T47D (cell line): ENCODE measurements at regions not wholly inside any gene's neighbourhood (a gene's known extent, or its start where the extent isn't known, plus 50 kb on each side); places are given as distances from the start of the nearest gene placed in this dataset.
A peak's percentile ranks its signal among the peaks of the same experiment; 100 is the strongest.

Experiments used
- DNase-seq, 2 experiments: peaks; one replicate each; pipeline versions ENCODE4 v3.0.0 to v3.0.0-alpha.2; 2011 to 2012; ENCODE audit warnings: low read depth in 1 of 2, low spot score in 1 of 2
- JUND ChIP-seq: IDR thresholded peaks from 2 replicates; pipeline ENCODE4 v1.6.1; 2012; ENCODE audit warnings: low read depth
- in situ Hi-C: cut with HindIII; loops from 2 replicates; pipeline ENCODE4 v1.10.0; 2016; ENCODE audit warnings: low sequenced_read_pairs, low pct_unique_long_range_greater_than_20kb

- no peak for DNase-seq
- TF ChIP-seq JUND, result no peak
- in situ Hi-C loops, result no loop called here
Observed at GRCh38 chr5:148708854-148709253, 54.5 kb upstream of the HTR4 start.

DNA sequence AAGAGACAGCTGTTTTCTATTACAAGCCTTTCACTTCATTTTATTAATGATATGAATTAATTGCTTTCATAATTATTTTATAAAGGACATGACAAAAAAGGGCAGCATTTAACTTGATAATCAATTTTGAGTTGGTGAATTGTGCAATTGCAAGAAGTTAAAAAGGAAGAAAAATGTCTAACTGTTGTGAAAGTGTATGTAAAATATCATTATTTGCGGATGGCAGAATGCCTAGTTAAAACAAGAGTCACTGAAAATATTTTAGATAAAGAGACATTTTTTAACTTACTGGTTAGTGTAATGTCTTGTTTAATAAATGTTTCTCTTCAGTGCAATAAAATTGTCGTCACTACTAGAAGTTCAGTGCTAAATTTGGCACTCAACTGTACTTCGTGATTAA is 57.6 kb upstream of the HTR4 start:
- in situ Hi-C loops, result no loop called here
- TF ChIP-seq JUND, result no peak
- DNase-seq, result no peak

GRCh38 chr5:148713735-148714508 is 59.6 kb upstream of the HTR4 start:
- in situ Hi-C loops, result no loop called here
- TF ChIP-seq JUND, result no peak
- no peak for DNase-seq

DNA sequence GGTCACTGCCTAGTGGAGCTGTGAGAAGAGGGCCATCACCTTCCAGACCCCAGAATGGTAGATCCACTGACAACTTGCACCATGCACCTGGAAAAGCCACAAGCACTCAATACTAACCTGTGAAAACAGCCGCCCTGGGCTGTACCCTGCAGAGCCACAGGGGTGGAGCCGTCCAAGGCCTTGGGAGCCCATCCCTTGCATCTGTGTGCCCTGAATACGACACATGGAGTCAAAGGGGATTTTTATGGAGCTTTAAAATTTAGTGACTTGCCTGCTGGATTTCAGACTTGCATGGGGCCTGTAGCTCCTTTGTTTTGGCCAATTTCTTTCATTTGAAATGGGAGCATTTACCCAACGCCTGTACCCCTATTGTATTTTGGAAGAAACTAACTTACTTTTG is 62.4 kb upstream of the HTR4 start:
- no peak for DNase-seq
- no peak for TF ChIP-seq JUND
- in situ Hi-C loops, result no loop called here

- no peak for DNase-seq
- in situ Hi-C loops, result no loop called here
- TF ChIP-seq JUND, result no peak
Observed at GRCh38 chr5:148717668-148718067, 63.3 kb upstream of the HTR4 start.

DNA sequence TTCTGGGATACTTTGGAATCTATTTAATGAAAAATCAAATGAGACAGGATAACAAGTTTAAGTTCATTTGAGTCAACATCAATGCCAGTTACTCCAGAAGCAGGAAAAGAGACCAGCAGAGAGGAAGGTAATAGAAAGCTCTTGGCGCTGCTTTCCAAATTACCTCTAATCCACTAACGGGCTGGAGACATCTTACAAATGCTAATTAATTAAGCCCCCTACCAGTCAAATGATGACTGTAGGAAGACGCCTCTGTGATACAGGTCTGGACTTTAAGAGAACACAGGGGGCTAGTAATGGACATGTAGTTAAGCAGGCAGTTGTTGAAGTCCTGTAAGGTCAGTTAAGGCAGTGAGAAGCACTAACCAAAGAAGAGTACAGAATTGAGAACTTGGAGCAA is 65.3 kb upstream of the HTR4 start:
- in situ Hi-C loops, result no loop called here
- DNase-seq, result no peak
- TF ChIP-seq JUND, result no peak

DNA sequence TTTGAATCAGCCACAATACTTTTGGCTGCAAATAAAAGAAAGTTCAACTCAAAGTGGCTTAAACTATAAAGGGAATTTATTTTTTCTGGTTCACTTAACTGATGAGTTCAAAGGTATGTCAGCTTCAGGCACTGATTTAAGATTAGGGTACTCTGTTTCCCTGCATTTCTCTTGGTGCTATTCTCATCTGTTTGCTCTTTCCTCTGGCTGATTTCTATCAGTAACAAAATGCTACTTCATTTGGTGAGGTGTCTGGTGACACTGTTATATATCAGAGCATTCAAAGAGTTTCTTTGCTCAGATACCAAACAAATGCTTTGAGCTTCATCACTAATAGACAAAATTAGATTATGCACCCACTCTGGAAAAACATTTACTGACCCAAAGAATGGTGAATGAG is 65.9 kb upstream of the HTR4 start:
- no peak for TF ChIP-seq JUND
- DNase-seq, result peak in 1 of 2 experiments; percentile 28
- in situ Hi-C loops, result no loop called here

- in situ Hi-C loops, result no loop called here
- TF ChIP-seq JUND, result no peak
Observed at GRCh38 chr5:148723143-148723542, 68.8 kb upstream of the HTR4 start.

GRCh38 chr5:148725675-148726074 is 71.3 kb upstream of the HTR4 start:
- TF ChIP-seq JUND, result no peak
- in situ Hi-C loops, result no loop called here
- no peak for DNase-seq

More at GRCh38 chr5:148723143-148723542, 68.8 kb upstream of the HTR4 start:
- DNase-seq, result no peak

DNA sequence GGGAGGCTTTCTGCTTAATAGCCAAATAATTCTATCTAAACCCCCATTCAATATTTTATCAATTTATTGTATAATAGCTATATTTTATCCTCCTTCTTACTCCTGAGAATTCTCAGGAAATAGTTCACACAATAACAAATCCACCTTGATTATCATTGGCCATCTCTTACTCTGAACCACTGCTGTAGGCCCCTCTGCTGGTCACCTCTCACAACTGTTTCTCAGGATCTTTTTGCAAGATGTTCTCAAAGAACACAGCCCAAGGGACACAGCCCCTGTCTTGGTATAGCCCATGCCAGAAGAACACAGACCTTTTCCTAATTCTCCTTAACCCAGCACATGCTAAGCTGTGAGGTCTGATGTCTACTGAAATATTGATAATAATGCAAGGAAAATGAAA is 74.9 kb upstream of the HTR4 start:
- peak in 1 of 2 experiments; percentile 55 for DNase-seq
- in situ Hi-C loops, result no loop called here
- no peak for TF ChIP-seq JUND

DNA sequence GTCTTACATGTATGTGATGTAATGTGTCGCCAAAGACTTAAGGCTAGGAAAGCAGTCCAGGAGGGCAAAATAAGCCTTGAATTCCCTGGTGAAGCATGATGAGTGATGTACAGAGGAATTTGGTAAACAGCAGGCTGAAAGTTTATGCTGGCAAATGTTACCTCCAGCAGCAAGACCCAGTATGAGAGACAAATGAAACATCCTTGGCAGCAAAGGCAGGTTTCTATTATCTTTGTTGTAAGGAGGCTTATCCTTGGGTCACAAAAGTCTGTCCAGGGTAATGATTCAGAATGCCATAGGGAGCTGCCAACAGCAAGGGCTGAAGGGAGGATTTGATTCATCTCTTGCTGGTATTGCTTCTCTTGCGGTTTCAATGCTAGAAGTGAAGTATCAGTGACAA is 75.9 kb upstream of the HTR4 start:
- no peak for DNase-seq
- in situ Hi-C loops, result no loop called here
- no peak for TF ChIP-seq JUND

DNA sequence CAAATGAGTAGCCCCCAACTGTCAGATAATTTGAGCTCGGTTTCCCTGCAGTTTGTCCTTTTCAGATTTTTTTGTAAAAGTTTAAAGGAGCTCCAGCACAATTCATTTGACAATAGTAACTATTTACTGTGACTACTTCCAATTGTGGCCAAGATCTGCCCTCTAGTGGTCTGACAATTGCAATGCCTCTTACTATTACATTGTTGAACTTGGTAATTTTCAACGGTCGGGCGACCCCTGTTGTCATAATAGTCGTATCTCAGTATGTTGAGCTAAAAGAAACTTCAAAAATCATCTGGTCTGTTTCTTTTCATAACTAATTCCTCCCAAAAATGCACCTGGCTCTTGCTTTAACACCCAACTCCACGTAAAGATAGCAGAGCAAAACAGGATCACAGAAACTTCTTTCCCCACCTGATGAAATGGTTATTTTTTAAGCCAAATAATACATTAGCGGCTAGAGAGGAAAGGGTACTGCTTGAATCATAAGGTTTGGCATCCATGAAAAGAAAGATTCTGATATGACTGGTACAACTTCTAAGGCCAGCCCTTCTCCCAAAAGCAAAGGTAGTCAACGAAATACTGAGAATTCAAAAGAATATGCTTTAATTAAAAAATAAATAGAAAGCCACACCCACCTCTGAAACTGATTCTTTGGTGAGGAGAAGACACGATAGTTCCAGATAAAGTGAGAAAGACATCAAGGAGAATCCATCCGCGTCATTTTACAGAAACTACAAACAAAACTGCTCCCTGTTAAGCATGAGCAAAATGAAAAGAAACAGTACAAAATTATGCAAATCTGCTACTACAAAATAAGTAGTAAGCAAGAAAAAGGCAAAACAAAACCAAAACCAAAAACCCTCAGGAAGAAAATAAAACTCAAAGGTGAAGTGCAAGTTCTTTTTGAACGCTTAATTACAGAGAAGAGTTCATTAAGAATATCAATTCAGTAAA is 76.9 kb upstream of the HTR4 start:
- in situ Hi-C loops, result no loop called here
- TF ChIP-seq JUND, result no peak
- DNase-seq, result peak; percentile 30 to 91

- DNase-seq, result no peak
- in situ Hi-C loops, result no loop called here
- no peak for TF ChIP-seq JUND
Observed at GRCh38 chr5:148732692-148733091, 78.4 kb upstream of the HTR4 start.
